Ishikawa (cell line): ENCODE measurements at regions not wholly inside any gene's neighbourhood (a gene's known extent, or its start where the extent isn't known, plus 50 kb on each side); places are given as distances from the start of the nearest gene placed in this dataset.

ENCODE experiments used
- CEBPB ChIP-seq: IDR thresholded peaks from 2 replicates; pipeline ENCODE4 v1.6.1; 2012
- CREB1 ChIP-seq: IDR thresholded peaks from 2 replicates; pipeline ENCODE4 v1.6.1; 2012; ENCODE audit warnings: low read depth
- EGR1 ChIP-seq: IDR thresholded peaks from 2 replicates; pipeline ENCODE4 v1.6.1; 2012
- EP300 ChIP-seq: IDR thresholded peaks from 2 replicates; pipeline ENCODE4 v1.6.1; 2012; ENCODE audit warnings: borderline replicate concordance
- FOXM1 ChIP-seq: IDR thresholded peaks from 2 replicates; pipeline ENCODE4 v1.6.1; 2012; ENCODE audit warnings: low read depth, borderline replicate concordance
- MAX ChIP-seq: IDR thresholded peaks from 2 replicates; pipeline ENCODE4 v1.6.1; 2012
- NFIC ChIP-seq: IDR thresholded peaks from 2 replicates; pipeline ENCODE4 v1.6.1; 2012
- RAD21 ChIP-seq: IDR thresholded peaks from 2 replicates; pipeline ENCODE4 v1.6.1; 2012; ENCODE audit warnings: low read depth
- REST ChIP-seq: IDR thresholded peaks from 2 replicates; pipeline ENCODE4 v1.6.1; 2012; ENCODE audit warnings: low read depth, mild to moderate bottlenecking
- TAF1 ChIP-seq: IDR thresholded peaks from 2 replicates; pipeline ENCODE4 v1.6.1; 2012; ENCODE audit warnings: low read depth, mild to moderate bottlenecking
- TCF12 ChIP-seq: IDR thresholded peaks from 2 replicates; pipeline ENCODE4 v1.6.1; 2012; ENCODE audit warnings: low read depth
- TEAD4 ChIP-seq: IDR thresholded peaks from 2 replicates; pipeline ENCODE4 v1.6.1; 2012
- USF1 ChIP-seq: IDR thresholded peaks from 2 replicates; pipeline ENCODE4 v1.6.1; 2012
- YY1 ChIP-seq: IDR thresholded peaks from 2 replicates; pipeline ENCODE4 v1.6.1; 2012; ENCODE audit warnings: low read depth
- ZBTB7A ChIP-seq: IDR thresholded peaks from 2 replicates; pipeline ENCODE4 v1.6.1; 2012; ENCODE audit warnings: low read depth

GRCh38 chr5:169374761-169375160 is 73.8 kb upstream of the SLIT3 start:
- TF ChIP-seq RAD21 (no peak), ZBTB7A (no peak), USF1 (no peak), EP300 (no peak), REST (no peak), NFIC (no peak), MAX (no peak)

GRCh38 chr5:169374111-169374510 is 73.2 kb upstream of the SLIT3 start:
- TF ChIP-seq CREB1 (no peak), TCF12 (no peak), FOXM1 (no peak), TEAD4 (no peak), NFIC (no peak), REST (no peak), YY1 (no peak), ZBTB7A (no peak), USF1 (no peak), EGR1 (no peak), EP300 (no peak), CEBPB (no peak)

- no peak for TF ChIP-seq USF1
- no peak for TF ChIP-seq CREB1
- TF ChIP-seq EGR1 = no peak
- TF ChIP-seq MAX = no peak
- TF ChIP-seq ZBTB7A = no peak
- TF ChIP-seq RAD21 = no peak
- no peak for TF ChIP-seq TCF12
- no peak for TF ChIP-seq TAF1
- no peak for TF ChIP-seq YY1
- TF ChIP-seq NFIC = no peak
- TF ChIP-seq EP300 = no peak
- no peak for TF ChIP-seq REST
- TF ChIP-seq TEAD4 = no peak
- TF ChIP-seq CEBPB = no peak
Observed at GRCh38 chr5:169369130-169369529, 68.2 kb upstream of the SLIT3 start.

- TF ChIP-seq CEBPB = no peak
- TF ChIP-seq ZBTB7A = no peak
- TF ChIP-seq FOXM1 = no peak
- no peak for TF ChIP-seq EP300
- no peak for TF ChIP-seq MAX
- TF ChIP-seq NFIC = no peak
Observed at GRCh38 chr5:169367861-169368260, 66.9 kb upstream of the SLIT3 start.

- no peak for TF ChIP-seq TCF12
- TF ChIP-seq CREB1 = no peak
- no peak for TF ChIP-seq EGR1
- TF ChIP-seq EP300 = no peak
- TF ChIP-seq TEAD4 = no peak
- no peak for TF ChIP-seq CEBPB
- TF ChIP-seq MAX = no peak
- no peak for TF ChIP-seq USF1
- TF ChIP-seq NFIC = no peak
- no peak for TF ChIP-seq RAD21
- no peak for TF ChIP-seq TAF1
- TF ChIP-seq YY1 = no peak
- TF ChIP-seq ZBTB7A = no peak
- TF ChIP-seq REST = no peak
- TF ChIP-seq FOXM1 = no peak
Observed at GRCh38 chr5:169357291-169357690, 56.4 kb upstream of the SLIT3 start.
